Skin epidermis (tissue), 12 donors: ENCODE measurements at regions not wholly inside any gene's neighbourhood (a gene's known extent, or its start where the extent isn't known, plus 50 kb on each side); places are given as distances from the start of the nearest gene placed in this dataset.
"Not testable (repeated sequence)": the region's sequence is repeated elsewhere in the genome, so short reads cannot be mapped to it uniquely, and the experiment has no call there.

Experiments
- H3K27ac ChIP-seq, 21 experiments: fragments of 200-600 bp; sonication (generic) in 11 of 21; one replicate each; pipeline ENCODE4 v1.5.0; 2020; ENCODE audit warnings: mild to moderate bottlenecking in 3 of 21, inconsistent platforms in 2 of 21, moderate library complexity in 2 of 21
- H3K4me3 ChIP-seq, 7 experiments: fragments of 200-600 bp; sonication (generic) in 2 of 7; one replicate each; pipeline ENCODE4 v1.5.0; 2020; ENCODE audit warnings: inconsistent platforms in 2 of 7, mild to moderate bottlenecking in 2 of 7, moderate library complexity in 1 of 7

DNA sequence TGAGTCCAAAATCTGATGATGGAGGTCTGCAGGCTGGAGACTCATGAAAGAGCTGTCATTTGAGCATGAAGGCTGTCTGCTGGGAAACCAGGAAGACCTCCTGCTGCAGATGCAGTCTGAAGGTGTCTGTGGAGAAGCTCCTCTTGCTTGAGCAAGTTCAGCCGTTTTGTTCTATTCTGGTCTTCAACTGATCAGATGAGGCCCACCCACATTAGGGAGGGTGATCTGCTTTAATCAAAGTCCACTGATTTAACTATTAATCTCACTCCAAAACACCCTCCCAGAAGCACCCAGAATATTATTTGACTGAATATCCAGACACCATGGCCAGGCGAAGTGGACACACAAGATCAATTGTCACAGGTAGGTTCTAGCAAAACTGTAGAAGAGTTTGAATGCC is 116.5 kb downstream of the GATA3 start:
- no peak overlapping the region for H3K27ac ChIP-seq
- no peak overlapping the region for H3K4me3 ChIP-seq

DNA sequence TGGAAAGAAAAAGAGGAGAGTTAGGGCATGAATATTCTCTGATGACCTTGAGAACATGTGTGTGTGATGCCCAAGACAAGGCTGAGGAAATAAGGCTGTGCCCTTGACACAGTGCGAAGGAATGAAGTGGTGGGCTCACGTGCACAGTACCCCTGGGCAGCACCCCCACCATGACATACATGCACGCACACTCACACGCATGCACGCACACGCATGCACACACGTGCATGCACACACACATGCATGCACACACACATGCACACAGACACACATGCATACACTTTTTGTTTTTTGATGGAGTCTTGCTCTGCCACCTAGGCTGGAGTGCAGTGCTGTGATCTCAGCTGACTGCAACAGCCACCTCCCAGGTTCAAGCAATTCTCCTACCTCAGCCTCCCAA is 118.1 kb downstream of the GATA3 start:
- no peak overlapping the region for H3K4me3 ChIP-seq
- no peak overlapping the region for H3K27ac ChIP-seq

DNA sequence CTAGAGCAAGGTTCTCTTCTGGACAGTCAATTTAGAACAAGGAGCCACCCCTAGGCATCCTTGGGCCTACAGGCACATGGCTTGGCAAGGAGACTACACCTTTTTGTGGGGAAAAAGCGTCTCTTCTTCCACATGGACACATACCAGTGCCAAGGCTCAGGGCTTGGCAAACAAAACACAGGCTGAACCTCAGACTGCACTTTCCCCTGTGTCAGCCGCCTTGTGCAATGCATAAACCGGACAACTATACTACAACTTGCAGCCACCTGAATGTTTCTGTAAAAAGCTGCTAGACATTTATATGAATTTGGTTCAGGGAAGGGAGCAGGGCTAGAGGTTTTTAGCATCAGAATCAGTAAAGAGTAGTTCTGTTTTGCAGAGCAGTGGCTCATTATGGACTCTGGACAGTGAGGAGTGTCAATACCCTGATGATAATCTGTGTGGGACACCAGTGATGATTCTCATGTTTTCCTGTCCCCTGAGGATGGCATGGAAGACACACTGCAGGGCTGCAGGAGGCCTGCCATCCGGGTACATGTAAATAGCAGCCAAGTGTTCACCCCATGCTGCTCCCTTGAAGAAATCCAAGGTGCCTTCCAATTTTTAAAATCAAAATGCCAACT is 118.9 kb downstream of the GATA3 start:
- no peak overlapping the region for H3K4me3 ChIP-seq
- no peak overlapping the region for H3K27ac ChIP-seq

DNA sequence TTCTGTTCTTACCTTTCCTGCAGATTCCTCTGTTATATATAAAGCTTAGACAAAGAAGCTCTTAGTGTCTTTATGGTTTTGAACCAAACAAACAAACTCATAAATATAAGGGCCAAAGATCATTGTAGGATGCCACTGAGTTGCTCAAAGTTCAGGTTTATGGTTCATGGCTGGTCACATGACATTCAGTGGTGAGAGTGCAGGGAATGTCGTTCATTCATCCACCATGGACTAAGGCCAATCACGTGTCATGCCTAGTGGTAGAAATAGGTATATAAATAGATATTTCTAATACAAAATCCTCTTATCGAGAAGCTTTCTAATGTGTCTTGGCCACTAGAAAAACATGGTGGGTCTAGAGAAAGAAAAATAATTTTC is 119.4 kb downstream of the GATA3 start:
- Histone ChIP-seq H3K27ac (no peak overlapping the region), H3K4me3 (no peak overlapping the region)

DNA sequence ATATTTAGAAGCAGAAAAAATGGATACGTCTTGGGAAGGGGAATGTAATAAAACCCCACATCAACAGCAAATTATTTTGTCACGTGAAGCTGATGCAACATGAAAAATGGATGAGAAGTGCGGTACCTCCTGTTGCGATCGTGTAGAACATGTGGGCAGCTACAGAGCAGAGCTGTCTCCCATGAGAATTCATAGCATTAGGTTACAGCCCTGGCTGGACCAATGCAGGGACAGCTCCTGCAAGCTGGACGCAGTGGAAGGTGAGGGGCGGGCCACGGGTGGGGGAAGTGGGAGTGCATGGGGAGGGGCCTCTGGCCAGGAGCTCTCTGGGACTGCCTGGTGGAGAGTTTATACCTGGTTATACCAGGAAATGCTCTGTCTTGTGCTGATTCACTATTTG is 120.3 kb downstream of the GATA3 start:
- Histone ChIP-seq H3K4me3 (no peak overlapping the region), H3K27ac (no peak overlapping the region)

DNA sequence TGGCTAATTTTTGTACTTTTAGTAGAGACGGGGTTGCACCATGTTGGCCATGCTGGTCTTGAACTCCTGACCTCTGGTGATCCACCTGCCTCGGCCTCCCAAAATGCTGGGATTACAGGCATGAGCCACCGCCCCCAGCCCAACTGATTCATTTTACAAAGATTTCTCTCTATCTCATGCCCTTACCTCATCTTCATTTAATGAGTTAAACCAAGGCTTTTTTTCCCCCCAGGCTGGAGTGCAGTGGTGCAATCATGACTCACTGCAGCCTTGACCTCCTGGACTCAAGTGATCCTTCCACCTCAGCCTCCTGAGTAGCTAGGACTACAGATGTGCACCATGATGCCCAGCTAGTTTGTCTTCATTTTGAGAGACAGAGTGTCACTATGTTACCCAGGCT is 123.0 kb downstream of the GATA3 start:
- not testable (repeated sequence) for H3K4me3 ChIP-seq, H3K27ac ChIP-seq

DNA sequence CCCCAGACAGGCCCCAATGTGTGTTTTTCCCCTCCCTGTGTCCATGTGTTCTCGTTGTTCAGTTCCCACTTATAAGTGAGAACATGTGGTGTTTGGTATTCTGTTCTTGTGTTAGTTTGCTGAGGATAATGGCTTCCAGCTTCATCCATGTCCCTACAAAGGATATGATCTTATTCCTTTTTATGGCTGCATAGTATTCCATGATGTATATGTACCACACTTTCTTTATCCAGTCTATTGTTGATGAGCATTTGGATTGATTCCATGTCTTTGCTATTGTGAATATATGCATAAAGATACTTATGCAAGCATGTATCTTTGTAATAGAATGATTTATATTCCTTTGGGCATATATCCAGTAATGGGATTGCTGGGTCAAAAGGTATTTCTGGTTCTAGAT is 125.3 kb downstream of the GATA3 start:
- H3K4me3 ChIP-seq, H3K27ac ChIP-seq: not testable (repeated sequence)

DNA sequence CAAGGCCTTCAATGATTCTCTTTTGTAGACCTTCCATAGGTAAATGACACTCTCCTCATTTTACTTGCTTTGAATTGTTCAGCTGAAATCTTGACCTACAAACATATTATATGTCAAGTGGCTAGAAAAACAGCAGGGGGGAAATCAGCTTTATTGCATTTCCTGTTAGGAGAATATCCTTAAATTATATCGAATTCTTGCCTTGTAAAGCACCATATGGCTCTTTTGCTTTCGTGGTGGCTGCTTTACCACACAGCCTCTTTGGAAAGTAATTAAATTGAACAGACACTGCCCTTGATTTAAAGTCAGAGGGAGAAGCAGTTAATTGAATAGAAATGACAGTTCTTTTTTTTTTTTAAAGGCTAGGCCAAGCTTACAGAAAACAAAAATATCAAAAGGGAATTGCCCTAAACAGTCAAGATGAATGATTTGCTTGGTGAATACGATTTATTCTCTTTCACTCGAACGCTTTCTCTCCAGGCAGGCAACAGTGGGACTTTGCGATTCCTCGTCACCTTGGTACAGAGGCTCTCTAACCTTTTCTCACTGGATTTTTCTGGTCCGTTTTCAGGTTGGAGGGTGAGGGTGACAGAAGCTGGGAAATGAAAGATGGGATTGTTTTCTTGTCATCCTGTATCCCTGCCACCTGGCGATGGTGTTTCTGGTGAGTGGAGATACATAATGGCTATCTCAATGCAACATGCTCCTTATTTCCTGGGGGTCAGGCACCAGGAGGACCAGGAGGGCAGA is 126.0 kb downstream of the GATA3 start:
- Histone ChIP-seq H3K4me3 (no peak overlapping the region), H3K27ac (no peak overlapping the region)

DNA sequence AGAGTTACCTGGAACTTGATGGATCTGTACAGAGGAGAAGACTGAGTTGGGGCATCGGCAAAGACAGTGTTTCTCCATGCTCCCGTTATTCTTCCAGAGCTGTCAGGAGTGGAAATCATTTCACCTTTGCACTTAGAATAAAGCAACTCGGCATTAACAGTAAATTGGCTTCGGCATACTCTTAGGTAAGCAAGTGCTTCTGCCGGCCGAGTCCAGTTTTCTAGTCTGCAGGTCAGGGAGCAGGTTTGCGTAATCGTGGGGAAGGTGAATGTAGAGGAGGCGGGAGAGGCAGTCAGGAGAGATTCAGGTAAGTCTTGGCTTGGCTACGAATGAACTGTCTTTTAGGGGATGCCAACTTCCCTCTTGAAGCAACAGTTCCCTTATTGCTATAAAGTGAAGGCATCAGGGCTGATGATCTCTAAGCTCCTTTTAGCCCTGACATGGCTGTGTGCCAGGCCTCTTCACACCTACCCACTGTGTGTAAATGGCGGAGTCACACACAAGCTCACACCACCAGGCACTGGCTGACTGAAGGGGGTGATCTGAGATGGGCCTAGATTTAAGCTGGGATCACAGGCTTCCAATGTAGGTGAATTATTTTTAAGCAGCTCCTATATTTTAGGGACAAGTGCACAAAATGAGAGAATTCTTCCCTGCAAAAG is 127.1 kb downstream of the GATA3 start:
- no peak overlapping the region for H3K4me3 ChIP-seq
- H3K27ac ChIP-seq = peak overlapping the region in 1 of 21 experiments; percentile 5

DNA sequence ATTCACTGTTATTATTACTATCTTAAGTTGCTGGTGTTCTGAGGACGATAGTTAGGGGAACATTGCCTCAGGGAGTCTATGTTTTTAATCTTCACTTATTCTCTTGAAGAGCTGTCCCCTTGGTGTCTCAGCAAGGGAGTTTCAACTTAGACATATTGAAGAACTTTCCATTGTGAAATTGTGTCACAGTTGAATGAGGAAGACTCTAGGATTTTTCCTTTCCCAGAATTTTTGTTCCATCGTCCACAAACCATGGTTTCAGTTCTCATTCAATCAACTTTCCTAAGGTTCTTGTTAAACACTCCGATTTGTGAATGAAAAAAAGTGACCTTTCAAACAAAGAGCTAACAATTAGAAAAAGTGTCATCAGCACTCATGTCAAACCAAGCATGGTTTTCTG is 128.3 kb downstream of the GATA3 start:
- Histone ChIP-seq H3K4me3 (no peak overlapping the region), H3K27ac (peak overlapping the region in 7 of 21 experiments; percentile 7 to 76 (median 57))

DNA sequence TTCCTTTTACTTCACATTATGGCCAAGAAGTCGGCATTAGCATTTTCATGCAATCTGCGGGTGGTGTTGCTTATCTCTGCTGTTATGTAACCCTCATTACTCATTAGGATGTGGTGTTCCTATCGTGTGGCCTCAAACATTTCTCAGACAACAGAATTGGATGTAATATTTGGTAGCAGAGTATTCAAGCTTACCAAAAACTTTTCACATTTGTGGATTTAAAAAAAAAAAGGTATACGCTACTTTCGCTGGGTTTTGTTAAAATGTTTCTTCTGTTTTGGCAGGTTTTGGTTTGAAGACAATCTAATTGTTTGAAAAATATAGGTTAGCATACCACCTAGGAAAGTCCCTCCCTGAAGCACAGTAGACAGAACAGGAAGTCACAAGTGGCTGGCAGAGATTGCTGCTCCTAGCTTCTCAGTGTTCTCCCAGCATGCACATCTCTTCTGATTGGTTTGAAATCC is 128.8 kb downstream of the GATA3 start:
- H3K4me3 ChIP-seq = no peak overlapping the region
- peak overlapping the region in 6 of 21 experiments; percentile 7 to 76 (median 56) for H3K27ac ChIP-seq

DNA sequence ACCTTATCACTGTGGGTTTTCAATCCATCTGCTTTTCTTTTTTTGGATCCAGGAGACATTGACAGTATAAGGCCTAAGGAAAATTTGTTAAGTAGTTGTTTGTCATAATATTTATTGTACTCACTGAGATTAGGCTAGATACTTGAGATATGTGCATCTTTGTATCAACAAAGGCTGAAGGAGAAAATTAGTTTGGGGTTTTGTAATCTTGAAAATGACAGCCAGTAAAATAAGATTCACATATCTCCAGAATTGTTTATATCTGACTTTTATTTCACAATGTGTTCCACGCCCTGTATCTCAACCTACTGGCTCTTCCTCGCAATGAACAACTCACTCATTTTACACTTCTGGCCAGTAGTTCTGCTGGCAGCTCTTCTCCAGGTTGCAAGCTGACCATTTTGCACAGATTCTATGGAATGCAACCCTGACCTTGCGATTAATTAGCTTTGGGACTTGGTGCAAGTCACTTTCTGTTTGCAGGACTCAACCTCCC is 132.7 kb downstream of the GATA3 start:
- no peak overlapping the region for H3K27ac ChIP-seq
- H3K4me3 ChIP-seq = no peak overlapping the region

DNA sequence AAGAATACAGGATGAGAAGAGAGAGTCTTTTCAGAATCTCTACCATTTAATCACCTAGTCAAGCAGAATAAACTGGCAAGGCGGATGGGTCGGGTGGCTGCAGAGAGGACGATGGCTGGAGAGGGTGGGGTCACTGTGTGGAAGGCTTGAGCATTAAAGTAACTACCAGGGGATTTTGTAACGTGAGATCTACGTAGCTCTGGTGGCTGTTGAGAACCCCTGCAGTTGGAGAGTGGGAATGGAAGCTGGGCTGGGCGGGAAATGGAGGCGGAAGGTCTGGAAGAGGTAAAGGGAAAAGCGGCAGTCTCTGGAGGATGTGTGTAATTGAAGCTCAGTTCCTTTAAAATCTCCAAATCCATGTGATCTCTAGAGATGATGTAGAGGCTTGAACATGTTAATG is 135.0 kb downstream of the GATA3 start:
- no peak overlapping the region for H3K27ac ChIP-seq
- H3K4me3 ChIP-seq = no peak overlapping the region

DNA sequence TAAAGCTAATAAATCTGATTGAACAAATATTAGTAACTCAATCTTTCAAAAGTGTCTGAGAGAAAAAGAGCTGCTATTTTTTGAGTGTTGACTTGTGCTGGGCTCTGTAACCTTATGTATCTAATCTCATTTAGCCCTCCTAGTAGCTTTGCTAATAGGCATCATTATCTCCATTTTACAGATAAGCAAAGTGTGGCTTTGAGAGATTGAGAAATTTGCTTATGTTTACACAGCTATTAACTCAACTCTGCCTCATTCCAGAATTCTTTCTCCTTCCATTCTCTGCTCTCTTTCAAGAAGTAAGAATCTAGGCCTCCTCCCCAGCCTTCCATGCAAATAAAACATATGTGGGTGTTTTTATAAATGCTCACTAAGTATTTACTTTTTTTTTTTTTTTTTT is 137.8 kb downstream of the GATA3 start:
- H3K27ac ChIP-seq = no peak overlapping the region
- H3K4me3 ChIP-seq = no peak overlapping the region

DNA sequence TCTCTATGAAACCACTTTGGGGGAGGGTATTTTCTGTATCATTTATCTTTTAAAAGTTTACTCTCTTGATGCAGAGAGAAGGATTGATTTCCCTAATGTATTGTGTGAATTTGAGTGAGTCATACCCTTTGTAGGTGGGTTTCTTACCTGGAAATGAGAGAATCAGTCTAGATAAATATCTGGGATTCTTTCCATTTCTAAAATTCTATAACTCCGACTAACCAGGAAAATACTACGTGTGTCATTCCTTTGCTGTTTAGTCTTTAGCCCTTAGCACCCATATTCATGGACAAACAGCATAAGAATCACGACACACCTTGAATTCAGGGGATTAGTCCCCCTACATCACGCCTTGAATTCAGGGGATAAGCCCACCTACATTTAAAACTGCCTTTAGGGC is 139.1 kb downstream of the GATA3 start:
- Histone ChIP-seq H3K27ac (peak overlapping the region in 4 of 21 experiments; percentile 20 to 75 (median 38)), H3K4me3 (no peak overlapping the region)

DNA sequence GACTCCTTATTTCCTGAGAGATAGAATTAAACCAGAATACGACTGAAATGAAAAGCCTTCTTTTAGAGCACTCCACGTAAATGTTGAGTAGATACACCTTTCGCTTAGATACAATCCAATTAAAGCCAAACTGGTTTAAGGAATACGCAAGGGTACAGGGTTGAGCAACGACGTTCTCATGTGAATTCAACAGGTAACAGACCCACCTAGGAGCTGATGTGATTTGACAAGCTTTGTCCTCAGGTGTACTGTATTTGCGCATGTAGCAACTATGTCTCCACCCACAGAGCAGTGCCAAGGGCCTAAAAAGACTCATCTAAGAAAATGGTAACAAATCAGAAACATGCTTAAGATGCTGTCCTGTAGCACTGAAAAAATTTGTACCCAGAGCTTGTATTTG is 139.6 kb downstream of the GATA3 start:
- no peak overlapping the region for H3K4me3 ChIP-seq
- peak overlapping the region in 4 of 21 experiments; percentile 20 to 75 (median 38) for H3K27ac ChIP-seq

DNA sequence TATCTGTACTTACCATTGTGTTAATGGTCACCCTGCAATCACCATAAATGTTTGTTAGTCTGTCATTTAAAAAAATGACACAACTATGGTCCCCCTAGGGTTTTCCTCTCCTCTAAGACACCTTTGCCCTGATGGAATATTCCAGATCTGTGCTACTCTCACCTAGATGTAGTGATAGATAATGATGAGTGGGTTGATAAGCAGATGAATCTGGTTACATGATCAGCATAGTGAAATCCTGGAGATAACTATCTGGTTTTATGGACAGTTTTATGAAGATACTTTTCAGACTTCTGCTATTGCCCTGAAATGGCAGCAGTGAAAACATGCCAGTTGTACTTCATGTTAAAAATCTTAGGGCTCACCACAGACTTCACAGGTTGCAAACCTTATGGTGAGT is 152.4 kb downstream of the GATA3 start:
- Histone ChIP-seq H3K4me3 (no peak overlapping the region), H3K27ac (no peak overlapping the region)

DNA sequence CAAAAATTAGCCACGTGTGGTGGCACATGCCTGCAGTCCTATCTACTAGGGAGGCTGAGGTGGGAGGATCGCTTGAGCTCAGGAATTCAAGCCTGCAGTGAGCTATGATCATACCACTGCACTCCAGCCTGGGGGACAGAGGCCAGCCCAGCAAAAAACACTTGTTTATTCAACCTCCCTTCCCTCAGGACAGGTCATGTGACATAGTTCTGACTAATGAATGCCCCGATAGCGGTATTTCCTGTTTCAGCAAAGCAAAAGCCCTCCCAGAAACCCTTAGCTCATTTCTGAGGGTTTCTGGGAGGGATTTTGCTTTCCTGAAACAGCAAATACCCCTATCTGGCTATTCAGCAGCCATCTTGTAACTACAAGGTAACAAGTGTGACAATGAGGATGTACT is 157.1 kb downstream of the GATA3 start:
- no peak overlapping the region for H3K27ac ChIP-seq
- no peak overlapping the region for H3K4me3 ChIP-seq

DNA sequence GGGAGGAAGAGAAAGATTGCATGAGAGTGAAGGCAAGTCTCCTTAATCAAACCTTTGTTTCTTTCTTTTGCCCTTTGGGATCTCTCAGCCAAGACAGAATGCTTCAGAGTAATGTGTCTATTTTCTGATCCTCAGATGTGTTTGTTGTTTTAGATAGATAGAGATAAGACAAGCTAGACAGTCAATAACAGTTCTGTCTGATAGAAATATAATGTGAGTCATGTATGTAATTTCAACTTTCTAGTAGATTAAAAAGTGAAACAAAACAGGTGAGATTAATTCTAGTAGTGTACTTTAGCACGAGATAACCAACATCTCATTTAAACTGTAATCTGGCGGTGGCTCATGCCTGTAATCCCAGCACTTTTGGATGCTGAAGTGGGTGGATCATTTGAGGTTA is 159.2 kb downstream of the GATA3 start:
- Histone ChIP-seq H3K27ac (no peak overlapping the region), H3K4me3 (no peak overlapping the region)

DNA sequence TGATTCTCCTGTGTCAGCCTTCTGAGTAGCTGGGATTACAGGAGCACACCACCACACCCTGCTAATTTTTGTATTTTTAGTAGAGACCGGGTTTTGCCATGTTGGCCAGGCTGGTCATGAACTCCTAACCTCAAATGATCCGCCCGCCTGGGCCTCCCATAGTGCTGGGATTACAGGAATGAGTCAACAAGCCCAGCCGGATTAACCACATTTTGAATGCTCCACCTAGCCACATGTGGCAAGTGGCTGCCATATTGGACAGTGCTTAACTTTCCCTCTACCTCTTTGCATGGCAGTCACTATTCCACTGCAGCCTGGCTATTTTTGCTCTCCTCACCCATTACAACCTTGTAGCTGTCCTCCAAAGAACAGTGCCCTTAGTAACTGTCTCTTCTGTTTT is 160.1 kb downstream of the GATA3 start:
- no peak overlapping the region for H3K4me3 ChIP-seq

DNA sequence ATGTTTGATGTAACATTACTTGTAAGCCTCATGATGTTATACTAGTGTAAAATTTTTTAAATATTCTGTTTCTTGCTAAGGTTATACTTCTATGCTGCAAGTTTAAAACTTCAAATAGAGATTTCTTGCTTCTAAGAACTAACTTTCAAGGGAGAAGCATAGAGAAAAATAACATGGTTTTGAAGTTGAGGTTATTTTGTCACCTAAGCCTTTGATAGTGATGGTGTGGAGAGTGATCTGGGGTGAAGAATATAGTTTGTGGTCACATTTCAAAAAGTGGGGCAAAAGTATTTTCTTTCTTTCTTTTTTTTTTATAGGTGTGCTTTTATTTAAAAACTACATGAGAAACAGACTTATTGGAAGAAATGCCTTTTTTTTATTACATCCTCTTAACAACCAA is 162.4 kb downstream of the GATA3 start:
- H3K4me3 ChIP-seq = no peak overlapping the region
- H3K27ac ChIP-seq = no peak overlapping the region

More for the DNA sequence above, 160.1 kb downstream of the GATA3 start:
- H3K27ac ChIP-seq = no peak overlapping the region
